ENCODE measurements at regions not wholly inside any gene's neighbourhood (a gene's known extent, or its start where the extent isn't known, plus 50 kb on each side); places are given as distances from the start of the nearest gene placed in this dataset.

GRCh38 chr3:72259755-72260587 lies 475.0 kb upstream of the PROK2 start:
- TF ChIP-seq POLR2A (IDR thresholded peaks at IDR 0.05; ENCODE audit: low read depth, low read length), result no peak
- no peak for TF ChIP-seq POLR2AphosphoS5 (IDR thresholded peaks at IDR 0.05; ENCODE audit: low read depth, low read length)
